Lower leg skin (tissue), 4 donors: ENCODE measurements at regions not wholly inside any gene's neighbourhood (a gene's known extent, or its start where the extent isn't known, plus 50 kb on each side); places are given as distances from the start of the nearest gene placed in this dataset.

Source experiments
- DNase-seq, 2 donors: peaks; one replicate each; pipeline ENCODE4 v3.0.0-alpha.2; 2019; ENCODE audit warnings: low spot score in 2 of 2
- H3K4me3 ChIP-seq: fragments of 200-600 bp; sonication (generic); 2 replicates; pipeline ENCODE4 v1.5.1; 2017; ENCODE audit warnings: mild to moderate bottlenecking, low read depth; ENCODE audit not compliant: poor library complexity, severe bottlenecking
- CTCF ChIP-seq, 3 donors: fragments of 450-650 bp; IDR thresholded peaks; one replicate each; pipeline ENCODE4 v1.5.1; 2016; ENCODE audit warnings: antibody characterized with exemption in 3 of 3, mild to moderate bottlenecking in 3 of 3, moderate library complexity in 2 of 3
- POLR2A ChIP-seq, 2 donors: fragments of 450-650 bp; IDR thresholded peaks; one replicate each; pipeline ENCODE4 v1.6.1; 2016 to 2017; ENCODE audit warnings: antibody characterized with exemption in 2 of 2, mild to moderate bottlenecking in 1 of 2, moderate library complexity in 1 of 2
- WGBS, 2 donors: methylation state at CpG; one replicate each; pipeline ENCODE4 v1.1.5; 2018; 5-methylcytosine and 5-hydroxymethylcytosine counted together
- intact Hi-C: fragments of 100-400 bp; cut with DNase I; formaldehyde crosslinking; loops from one replicate; pipeline ENCODE4 v1.15.0; 2023; ENCODE audit warnings: low total_unique reads

GRCh38 chr2:215598376-215598975, 162.6 kb upstream of the FN1 start:
- intact Hi-C loops, result no loop called here
- WGBS, 2 donors, result 52 to 68% methylated on average over 3 of the region's 3 CpGs
- DNase-seq, result no peak
- TF ChIP-seq CTCF (IDR thresholded peaks at IDR 0.05) (no peak), POLR2A (IDR thresholded peaks at IDR 0.05) (no peak)
- no peak overlapping the region for H3K4me3 ChIP-seq

GRCh38 chr2:215597577-215597976, 161.7 kb upstream of the FN1 start:
- DNase-seq, result no peak
- 95 to 97% methylated on average over 3 of the region's 3 CpGs for WGBS, 2 donors
- intact Hi-C loops, result no loop called here
- no peak overlapping the region for H3K4me3 ChIP-seq
- TF ChIP-seq CTCF (IDR thresholded peaks at IDR 0.05), result no peak
- TF ChIP-seq POLR2A (IDR thresholded peaks at IDR 0.05), result no peak

GRCh38 chr2:215594766-215595165, 158.9 kb upstream of the FN1 start:
- H3K4me3 ChIP-seq, result no peak overlapping the region
- no peak for DNase-seq
- 22 to 27% methylated on average over 2 of the region's 2 CpGs for WGBS, 2 donors
- intact Hi-C loops, result no loop called here
- no peak for TF ChIP-seq CTCF (IDR thresholded peaks at IDR 0.05)

- WGBS, 2 donors, result 83 to 86% methylated on average over 6 of the region's 6 CpGs
- H3K4me3 ChIP-seq, result no peak overlapping the region
- DNase-seq, result no peak
- TF ChIP-seq CTCF (IDR thresholded peaks at IDR 0.05), result no peak
- no peak for TF ChIP-seq POLR2A (IDR thresholded peaks at IDR 0.05)
- intact Hi-C loops, result no loop called here
Measured at GRCh38 chr2:215590010-215590745, 154.3 kb upstream of the FN1 start.

- intact Hi-C loops, result no loop called here
- WGBS, 2 donors, result 74 to 78% methylated on average over 1 of the region's 1 CpG
- no peak overlapping the region for H3K4me3 ChIP-seq
Measured at GRCh38 chr2:215583881-215584280, 148.0 kb upstream of the FN1 start.

More at GRCh38 chr2:215583881-215584280, 148.0 kb upstream of the FN1 start:
- no peak for DNase-seq
- TF ChIP-seq POLR2A (IDR thresholded peaks at IDR 0.05) (no peak), CTCF (IDR thresholded peaks at IDR 0.05) (no peak)
